Lung (tissue), 11 donors: ENCODE measurements at regions not wholly inside any gene's neighbourhood (a gene's known extent, or its start where the extent isn't known, plus 50 kb on each side); places are given as distances from the start of the nearest gene placed in this dataset.

ENCODE experiments used
- ATAC-seq: fragments of 200-7000 bp; cut with Tn5 transposase; one replicate; pipeline ENCODE4 v1.9.1; 2020; ENCODE audit warnings: moderate number of reproducible peaks; ENCODE audit not compliant: insufficient read depth, low FRiP score
- DNase-seq, 3 donors: peaks; one replicate each; pipeline ENCODE4 v3.0.0-alpha.2; 2013 to 2017
- H3K27ac ChIP-seq, 2 donors: one replicate each; pipeline ENCODE4 v1.5.1; 2013; ENCODE audit warnings: mild to moderate bottlenecking in 2 of 2, moderate library complexity in 2 of 2, control low read depth in 1 of 2, inconsistent platforms in 1 of 2, low read depth in 1 of 2, low read length in 1 of 2
- H3K27me3 ChIP-seq, 3 donors: one replicate each; pipeline ENCODE4 v1.5.1; 2013; ENCODE audit warnings: low read length in 2 of 3; ENCODE audit not compliant: control insufficient read depth in 3 of 3, insufficient read depth in 3 of 3
- H3K36me3 ChIP-seq, 4 donors: one replicate each; pipeline ENCODE4 v1.5.1; 2013; ENCODE audit warnings: low read length in 4 of 4, mild to moderate bottlenecking in 1 of 4, moderate library complexity in 1 of 4; ENCODE audit not compliant: control insufficient read depth in 4 of 4, insufficient read depth in 4 of 4
- H3K4me1 ChIP-seq, 5 donors: one replicate each; pipeline ENCODE4 v1.5.1; 2013; ENCODE audit warnings: low read length in 5 of 5, mild to moderate bottlenecking in 2 of 5, moderate library complexity in 1 of 5; ENCODE audit not compliant: control insufficient read depth in 5 of 5, insufficient read depth in 5 of 5
- H3K4me3 ChIP-seq: one replicate; pipeline ENCODE4 v1.5.1; 2013; ENCODE audit warnings: mild to moderate bottlenecking, control low read depth, moderate library complexity
- H3K9ac ChIP-seq, 2 donors: one replicate each; pipeline ENCODE4 v1.5.1; 2013; ENCODE audit warnings: low read length in 2 of 2, control low read depth in 1 of 2; ENCODE audit not compliant: insufficient read depth in 1 of 2
- H3K9me3 ChIP-seq, 4 donors: one replicate each; pipeline ENCODE4 v1.5.1; 2013; ENCODE audit warnings: low read length in 3 of 4, mild to moderate bottlenecking in 1 of 4, moderate library complexity in 1 of 4; ENCODE audit not compliant: control insufficient read depth in 4 of 4, insufficient read depth in 3 of 4
- CTCF ChIP-seq: IDR thresholded peaks from 2 replicates; pipeline ENCODE4 v1.5.1; 2012; ENCODE audit warnings: mild to moderate bottlenecking; ENCODE audit errors: control extremely low read depth, extremely low read depth
- WGBS, 2 donors: extraction: QIAGEN DNeasy Blood & Tissue Kit; methylation state at CpG; one replicate each; pipeline ENCODE4 v1.1.7; 2013; 5-methylcytosine and 5-hydroxymethylcytosine counted together
- donor health status: control.
- donor health status: control.
- donor health status: Bipolar disorder and iron deficiency.
- donor health status: healthy.
- donor health status: DM: yes; HTN: yes; CAD: no.

DNA sequence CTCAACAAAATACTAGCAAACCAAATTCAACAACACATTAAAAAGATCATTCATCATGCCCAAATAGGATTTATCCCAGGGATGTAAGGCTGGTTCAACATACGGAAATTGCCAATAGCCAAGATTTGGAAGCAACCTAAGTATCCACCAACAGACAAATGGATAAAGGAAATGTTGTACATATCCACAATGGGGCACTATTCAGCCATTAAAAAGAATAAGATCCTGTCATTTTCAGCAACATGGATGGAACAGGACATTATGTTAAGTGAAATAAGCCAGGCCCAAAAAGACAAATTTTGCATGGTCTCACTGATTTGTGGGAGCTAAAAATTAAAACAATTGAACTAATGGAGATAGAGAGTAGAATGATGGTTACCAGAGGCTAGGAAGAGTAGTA is 82.0 kb upstream of the FAM241A start:
- Histone ChIP-seq H3K4me3 (no peak overlapping the region), H3K9me3 (no peaks in the 10 kb centered on the region), H3K27ac (no peak overlapping the region), H3K27me3 (no peaks in the 10 kb centered on the region), H3K36me3 (no peaks in the 10 kb centered on the region), H3K4me1 (no peaks in the 10 kb centered on the region), H3K9ac (no peak overlapping the region)
- no peak for DNase-seq
- TF ChIP-seq CTCF: no peak
- no peak for ATAC-seq
- WGBS, 2 donors: 93 to 98% methylated on average over 1 of the region's 1 CpG

DNA sequence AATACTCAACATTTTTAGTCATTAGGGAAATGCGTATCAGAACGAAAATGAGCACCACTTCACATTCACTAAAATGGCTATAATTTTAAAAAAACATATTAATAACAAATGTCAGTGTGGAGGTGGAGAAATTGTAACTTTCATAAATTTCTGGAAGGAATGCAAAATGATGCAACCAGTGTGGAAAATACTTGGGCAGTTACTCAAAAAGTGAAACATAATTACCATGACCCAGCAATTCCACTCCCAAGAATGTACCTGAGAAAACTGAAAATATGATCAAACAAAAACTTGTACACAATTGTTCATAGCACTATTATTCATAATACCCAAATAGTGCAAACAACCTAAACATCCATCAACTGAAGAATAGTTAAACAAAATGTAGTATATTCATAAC is 76.1 kb upstream of the FAM241A start:
- H3K9me3 ChIP-seq: no peaks in the 10 kb centered on the region
- DNase-seq (no peak), ATAC-seq (no peak)
- no peak for TF ChIP-seq CTCF
- no peaks in the 10 kb centered on the region for H3K4me1 ChIP-seq
- no peaks in the 10 kb centered on the region for H3K27me3 ChIP-seq
- no peak overlapping the region for H3K27ac ChIP-seq
- no peaks in the 10 kb centered on the region for H3K36me3 ChIP-seq
- no peak overlapping the region for H3K4me3 ChIP-seq
- H3K9ac ChIP-seq: no peak overlapping the region
- 88 to 94% methylated on average over 2 of the region's 2 CpGs for WGBS, 2 donors

DNA sequence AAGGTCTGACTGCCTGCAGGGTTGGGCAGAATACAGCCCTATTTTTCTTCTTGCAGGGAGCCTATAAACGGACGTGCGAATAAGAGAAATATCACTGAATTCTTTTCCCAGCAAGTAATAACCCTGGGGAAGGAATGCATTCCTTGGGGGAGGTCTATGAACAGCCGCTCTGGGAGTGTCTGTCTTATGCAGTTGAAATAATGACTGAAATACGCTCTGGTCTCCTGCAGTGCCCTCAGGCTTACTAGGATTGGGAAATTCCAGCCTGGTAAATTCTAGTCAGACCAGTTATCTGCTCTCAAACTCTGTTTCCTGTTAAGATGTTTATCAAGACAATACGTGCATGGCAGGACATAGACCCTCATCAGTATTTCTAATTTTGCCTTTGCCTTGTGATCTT is 72.1 kb upstream of the FAM241A start:
- Histone ChIP-seq H3K27ac (no peak overlapping the region), H3K27me3 (no peaks in the 10 kb centered on the region), H3K9ac (no peak overlapping the region), H3K4me1 (no peaks in the 10 kb centered on the region), H3K4me3 (no peak overlapping the region), H3K36me3 (no peaks in the 10 kb centered on the region), H3K9me3 (peaks cover 0 to 3% (median 0%) of the 10 kb centered on the region in 4 donors)
- no peak for TF ChIP-seq CTCF
- ATAC-seq: no peak
- 78 to 82% methylated on average over 6 of the region's 6 CpGs for WGBS, 2 donors
- no peak for DNase-seq

GRCh38 chr4:112075129-112075753 is 70.0 kb upstream of the FAM241A start:
- ATAC-seq: peak; percentile 81
- Histone ChIP-seq H3K36me3 (no peaks in the 10 kb centered on the region), H3K27me3 (no peaks in the 10 kb centered on the region), H3K4me3 (no peak overlapping the region), H3K27ac (no peak overlapping the region), H3K9ac (no peak overlapping the region), H3K9me3 (peaks cover 0 to 3% (median 0%) of the 10 kb centered on the region in 4 donors), H3K4me1 (no peaks in the 10 kb centered on the region)
- TF ChIP-seq CTCF: peak; percentile 20
- 51 to 52% methylated on average over 4 of the region's 4 CpGs for WGBS, 2 donors
- DNase-seq: peak in 2 of 3 donors; percentile 36 to 42
